COLO668 (cell line): ENCODE measurements at regions not wholly inside any gene's neighbourhood (a gene's known extent, or its start where the extent isn't known, plus 50 kb on each side); places are given as distances from the start of the nearest gene placed in this dataset.
"Not testable (repeated sequence)": the region's sequence is repeated elsewhere in the genome, so short reads cannot be mapped to it uniquely, and the experiment has no call there.

Experiments
- DNase-seq: peaks from one replicate; lab custom pipeline; 2025; ENCODE audit not compliant: unreplicated experiment; lab: John Stamatoyannopoulos, UW

DNA sequence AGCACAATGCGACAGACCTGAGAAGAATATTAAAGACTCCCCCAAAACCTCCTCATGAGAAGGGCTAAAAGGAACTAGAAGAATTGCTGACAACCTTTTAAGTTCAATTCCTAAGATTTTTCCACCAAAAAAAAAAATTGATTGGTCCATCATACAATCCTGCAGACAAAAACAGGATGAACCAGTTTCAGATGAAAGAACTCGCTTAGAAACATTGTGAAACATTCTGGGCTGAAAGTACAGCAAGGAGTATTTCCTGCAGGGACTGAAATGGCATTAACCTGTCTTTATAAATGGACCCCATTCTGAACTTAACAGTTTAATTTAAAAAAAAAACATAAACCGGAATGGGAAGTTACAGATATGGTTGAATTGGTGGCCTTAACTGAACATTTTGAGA lies 96.0 kb upstream of the FAM174B start:
- DNase-seq: no peak

DNA sequence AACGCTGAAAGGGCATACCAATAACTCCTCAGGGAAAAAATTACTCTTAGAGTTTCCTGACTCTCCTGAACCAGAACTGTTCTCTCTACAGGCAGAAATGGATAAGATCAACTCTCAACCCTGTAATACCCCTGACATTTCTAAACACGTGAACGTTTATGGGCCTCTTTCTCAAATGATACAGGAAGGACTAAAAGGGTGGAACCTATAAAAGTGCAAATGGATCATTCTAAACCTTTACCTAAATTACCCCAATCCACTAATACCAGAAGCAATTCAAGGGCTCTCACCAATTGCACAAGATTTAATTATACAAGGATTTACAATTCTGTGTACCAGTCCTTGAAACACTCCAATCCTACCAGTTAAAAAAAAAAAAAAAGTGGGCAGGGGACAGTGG lies 98.0 kb upstream of the FAM174B start:
- no peak for DNase-seq

DNA sequence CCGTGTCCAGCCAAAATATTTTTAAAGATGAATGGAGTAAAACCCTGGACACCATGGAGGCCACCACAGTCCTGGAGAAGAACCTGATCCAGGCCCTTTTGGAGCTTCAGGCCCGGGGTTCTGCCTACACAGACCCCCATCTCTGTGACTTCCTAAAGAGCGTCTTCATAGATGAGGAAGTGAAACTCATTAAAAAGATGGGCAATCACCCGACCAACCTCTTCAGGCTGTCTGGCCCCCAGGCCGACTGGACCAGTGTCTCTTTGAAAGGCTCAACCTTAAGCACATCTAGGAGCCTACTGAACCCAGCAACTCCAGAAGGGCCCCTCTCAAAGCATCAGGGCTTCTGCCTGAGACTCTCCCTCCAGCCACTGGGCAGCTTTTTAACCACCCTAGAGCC lies 107.9 kb upstream of the FAM174B start:
- DNase-seq: no peak

DNA sequence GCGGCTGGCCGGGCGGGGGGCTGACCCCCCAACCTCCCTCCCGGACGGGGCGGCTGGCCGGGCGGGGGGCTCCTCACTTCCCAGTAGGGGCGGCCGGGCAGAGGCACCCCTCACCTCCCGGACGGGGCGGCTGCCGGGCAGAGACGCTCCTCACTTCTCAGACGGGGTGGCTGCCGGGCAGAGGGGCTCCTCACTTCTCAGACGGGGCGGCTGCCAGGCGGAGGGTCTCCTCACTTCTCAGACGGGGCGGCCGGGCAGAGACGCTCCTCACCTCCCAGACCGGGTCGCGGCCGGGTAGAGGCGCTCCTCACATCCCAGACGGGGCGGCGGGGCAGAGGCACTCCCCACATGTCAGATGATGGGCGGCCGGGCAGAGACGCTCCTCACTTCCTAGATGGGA lies 112.6 kb upstream of the FAM174B start:
- DNase-seq: not testable (repeated sequence)

DNA sequence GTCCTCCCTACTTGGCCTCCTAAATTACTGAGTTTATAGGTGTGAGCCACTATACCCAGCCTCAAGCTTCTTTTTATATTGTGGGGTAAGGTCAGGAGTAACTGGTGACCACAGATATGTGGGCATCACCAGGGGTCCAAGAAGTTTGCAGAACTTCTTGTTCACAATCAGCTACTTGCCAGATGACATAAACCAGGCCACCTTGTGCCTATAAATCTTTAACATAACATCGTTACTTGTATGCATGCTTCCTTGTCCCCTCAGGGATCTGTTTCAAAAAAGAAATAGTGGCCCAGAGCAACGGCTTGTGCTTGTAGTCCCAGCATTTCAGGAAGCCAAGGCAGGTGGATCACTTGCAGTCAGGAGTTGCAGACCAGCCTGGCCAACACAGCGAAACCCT lies 115.1 kb upstream of the FAM174B start:
- DNase-seq: no peak

DNA sequence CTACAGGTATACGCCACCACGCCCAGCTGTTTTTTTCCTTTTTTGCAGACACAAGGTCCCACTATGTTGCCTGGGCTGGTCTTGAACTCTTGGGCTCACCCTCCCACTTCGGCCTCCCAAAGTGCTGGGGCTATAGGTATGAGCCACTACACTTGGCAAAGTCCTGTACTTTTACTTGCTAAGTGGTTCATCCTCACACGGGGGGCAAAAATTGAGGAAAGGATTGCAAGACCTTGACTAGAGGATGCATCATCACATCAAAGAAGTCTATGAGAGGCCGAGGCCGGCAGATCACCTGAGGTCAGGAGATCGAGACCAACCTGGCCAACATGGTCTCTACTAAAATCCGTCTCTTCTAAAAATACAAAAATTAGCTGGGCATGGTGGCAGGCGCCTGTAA lies 116.5 kb upstream of the FAM174B start:
- DNase-seq: no peak

DNA sequence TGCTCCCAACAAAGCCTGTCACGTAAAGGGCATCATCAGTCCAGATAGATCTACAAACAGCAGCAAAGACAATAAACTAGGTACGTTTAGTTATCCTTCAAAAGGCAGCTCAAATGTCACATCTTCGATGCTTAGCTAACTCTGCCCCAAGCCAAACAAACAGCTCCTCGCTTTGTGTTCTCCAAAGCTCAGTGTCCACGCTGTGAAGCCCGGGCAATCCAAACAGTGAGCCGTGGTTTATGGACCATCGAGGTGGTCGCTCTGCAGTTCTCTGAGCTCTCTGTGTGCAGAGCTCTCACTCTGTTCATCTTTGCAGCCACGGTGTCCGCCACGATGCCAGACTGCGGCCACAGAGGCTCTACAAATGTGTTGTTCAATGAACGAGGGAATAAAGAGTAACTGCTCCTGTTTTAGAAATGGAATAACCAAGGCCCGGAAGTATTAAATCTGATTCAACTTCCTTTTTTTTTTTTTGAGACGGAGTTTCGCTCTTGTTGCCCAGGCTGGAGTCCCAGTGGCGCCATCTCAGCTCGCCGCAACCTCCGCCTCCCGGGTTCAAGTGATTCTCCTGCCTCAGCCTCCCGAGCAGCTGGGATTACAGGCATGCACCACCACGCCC lies 117.2 kb upstream of the FAM174B start:
- DNase-seq: no peak

DNA sequence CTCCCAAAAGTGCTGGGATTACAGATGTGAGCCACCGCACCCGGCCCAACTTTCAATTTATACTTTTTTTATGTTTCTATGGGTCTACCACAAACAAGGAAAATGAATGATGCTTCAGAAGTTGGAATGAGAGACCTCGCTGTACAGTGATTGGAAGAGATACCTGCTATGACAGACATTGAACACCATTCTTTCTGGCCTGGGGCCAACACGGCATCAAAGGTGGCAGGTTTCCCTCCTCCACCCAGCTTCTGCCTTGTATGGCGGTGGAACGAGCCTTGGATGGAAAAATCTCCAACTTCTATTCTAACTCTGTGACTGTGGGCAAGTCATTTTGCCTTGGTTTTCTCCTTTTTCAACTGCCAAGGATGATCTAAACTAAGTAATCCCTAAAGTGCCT lies 117.8 kb upstream of the FAM174B start:
- no peak for DNase-seq

DNA sequence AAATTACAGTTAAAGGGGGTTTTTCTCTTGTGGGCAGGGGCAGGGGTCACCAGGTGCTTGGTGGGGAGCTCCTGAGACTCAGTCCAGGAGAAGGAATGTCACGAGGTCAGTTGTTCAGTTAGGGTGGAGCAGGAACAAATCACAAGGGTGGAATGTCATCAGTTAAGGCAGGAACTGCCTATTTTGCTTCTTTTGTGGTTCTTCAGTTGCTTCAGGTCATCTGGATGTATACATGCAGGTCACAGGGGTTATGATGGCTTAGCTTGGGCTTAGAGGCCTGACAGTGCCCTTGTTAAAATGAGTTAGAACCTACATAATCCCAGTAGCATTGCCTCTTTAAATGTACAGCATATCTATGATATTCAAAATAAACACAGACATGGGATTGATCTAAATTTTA lies 120.2 kb upstream of the CHD2 start:
- no peak for DNase-seq

DNA sequence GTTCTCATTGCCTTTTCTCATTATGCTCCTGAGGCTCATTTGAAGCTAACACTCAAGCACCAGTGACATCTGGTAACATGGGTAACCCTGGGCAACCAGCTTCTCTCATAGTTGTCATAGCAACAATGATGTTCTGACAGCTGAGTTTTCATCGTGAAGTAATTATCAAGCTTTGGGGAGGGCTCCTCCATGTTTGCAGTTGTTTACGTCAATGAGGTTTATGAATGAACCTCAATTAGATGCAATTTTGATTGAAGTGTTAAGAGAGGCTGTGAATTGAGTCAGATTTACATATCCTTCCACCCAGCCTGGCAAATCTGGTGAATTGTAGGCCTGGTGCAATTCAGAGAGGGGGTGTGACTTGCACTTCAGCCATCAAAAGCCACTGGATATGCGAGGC lies 119.3 kb upstream of the CHD2 start:
- no peak for DNase-seq

DNA sequence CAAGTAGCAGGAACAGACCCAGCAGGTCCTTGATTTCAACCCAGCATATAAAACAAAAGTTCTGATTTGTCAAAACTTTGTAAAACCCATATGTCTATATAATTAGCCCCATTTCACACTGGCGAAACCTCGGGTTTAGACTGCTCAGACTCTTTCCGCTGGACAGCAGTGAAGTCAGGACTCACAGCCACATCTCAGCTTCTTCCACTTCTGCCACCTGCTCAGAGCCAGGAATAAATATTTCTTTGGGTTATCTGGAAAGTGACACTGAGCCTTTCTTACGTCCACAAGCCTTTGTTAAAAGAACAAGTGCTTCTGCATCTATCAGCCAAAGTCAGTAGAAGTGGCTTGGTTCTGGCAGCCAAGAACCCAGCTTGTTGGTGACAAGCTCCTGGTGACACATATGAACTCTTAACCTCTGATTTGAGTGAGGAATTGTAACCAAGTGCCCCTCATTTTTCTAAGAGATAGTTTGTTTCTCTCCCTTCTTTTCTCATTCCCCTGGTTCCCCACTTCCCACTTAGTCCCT lies 118.1 kb upstream of the CHD2 start:
- DNase-seq: no peak

DNA sequence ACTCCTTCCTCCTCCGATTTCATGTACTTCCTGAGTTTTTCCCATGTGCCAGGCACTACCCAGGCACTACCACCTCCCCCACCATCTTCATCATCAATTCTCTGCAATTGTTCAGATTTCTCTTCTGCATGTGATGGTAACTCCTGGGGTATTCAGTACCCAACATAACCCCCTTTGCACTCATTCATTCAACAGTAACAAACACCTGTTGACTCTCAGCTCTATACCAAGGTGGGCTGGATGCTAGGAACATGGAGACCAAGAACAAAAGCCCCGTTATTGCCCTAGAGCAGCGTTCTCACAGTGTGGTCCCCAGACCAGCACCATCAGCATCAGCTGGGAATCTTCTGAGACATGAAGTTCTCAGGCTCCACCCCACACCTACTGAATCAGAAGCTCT lies 113.0 kb upstream of the CHD2 start:
- no peak for DNase-seq

DNA sequence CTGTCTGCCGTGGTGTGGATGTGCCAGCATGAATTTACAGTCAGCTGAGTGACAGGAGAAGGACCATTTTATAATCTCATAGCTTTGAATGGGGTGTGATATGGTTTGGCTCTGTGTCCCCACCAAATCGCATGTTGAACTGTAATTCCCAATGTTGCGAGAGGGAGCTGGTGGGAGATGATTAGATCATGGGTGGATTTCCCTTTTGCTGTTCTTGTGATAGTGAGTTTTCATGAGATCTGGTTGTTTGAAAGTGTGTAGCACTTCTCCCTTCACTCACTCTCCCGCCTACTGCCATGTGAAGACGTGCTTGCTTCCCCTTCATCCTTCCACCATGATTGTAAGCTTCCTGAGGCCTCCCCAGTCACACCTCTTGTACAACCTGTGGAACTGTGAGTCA lies 111.9 kb upstream of the CHD2 start:
- no peak for DNase-seq

DNA sequence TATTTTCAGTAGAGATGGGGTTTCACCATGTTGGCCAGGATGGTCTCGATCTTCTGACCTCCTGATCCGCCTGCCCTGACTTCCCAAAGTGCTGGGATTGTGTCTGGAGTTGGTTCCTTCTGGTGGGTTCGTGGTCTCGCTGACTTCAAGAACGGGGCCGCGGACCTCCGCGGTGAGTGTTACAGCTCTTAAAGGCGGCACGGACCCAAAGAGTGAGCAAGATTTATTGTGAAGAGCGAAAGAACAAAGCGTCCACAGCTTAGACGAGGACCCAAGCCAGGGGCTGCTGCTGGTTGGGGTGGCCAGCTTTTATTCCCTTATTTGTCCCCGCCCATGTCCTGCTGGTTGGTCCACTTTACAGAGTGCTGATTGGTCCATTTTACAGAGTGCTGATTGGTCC lies 111.3 kb upstream of the CHD2 start:
- DNase-seq: not testable (repeated sequence)

DNA sequence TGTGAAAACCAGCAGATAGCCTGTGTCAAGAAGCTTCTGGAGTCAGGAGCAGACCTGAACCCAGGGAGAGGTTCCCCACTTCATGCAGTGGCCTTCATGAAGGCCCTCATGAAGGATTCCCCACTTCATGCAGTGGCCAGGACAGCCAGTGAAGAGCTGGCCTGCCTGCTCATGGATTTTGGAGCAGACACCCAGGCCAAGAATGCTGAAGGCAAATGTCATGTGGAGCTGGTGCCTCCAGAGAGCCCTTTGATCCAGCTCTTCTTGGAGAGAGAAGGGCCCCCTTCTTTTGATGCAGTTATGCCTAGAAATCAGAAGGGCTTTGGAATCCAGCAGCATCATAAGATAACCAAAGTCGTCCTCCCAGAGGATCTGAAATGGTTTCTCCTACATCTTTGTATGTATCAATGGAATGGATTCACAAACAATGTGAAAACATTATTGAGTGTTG lies 103.9 kb upstream of the CHD2 start:
- DNase-seq: no peak

DNA sequence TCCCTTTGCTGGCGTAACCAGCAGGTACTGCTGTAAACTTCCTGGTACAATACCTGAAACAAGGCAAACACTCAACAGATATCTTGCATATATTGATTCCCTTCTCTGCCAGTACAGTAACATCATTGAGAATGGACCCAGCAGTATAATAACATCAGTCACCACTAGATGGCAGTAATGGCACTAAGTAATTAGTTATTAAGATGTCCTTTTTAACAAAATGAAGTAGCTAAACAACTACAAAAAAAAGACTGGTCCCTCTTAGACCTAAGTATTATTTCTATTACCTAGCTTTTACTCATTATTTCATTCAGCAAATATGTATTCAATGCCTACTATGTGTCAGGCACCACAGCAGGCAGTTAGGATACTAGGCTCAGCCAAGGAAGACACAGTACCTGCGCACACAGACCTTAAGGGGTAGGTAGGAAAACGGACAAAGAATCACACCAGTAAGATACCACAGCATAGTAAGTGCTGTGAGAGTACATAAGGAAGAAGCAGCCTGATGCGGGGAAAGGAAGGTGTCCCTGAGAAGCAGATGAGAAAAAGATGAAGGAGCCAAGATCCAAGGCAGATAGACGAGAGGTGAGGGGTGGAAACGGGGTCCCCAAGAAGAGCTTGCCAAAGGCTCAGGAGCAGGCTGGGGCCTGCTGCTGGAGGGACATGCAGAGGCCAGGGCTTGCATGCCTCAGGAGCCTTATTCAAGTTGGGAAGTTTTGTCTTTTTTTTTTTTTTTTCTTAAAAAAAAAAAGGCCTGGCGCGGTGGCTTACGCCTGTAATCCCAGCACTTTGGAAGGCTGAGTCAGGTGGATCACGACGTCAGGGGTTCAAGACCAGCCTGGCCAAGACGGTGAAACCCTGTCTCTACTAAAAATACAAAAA lies 102.7 kb upstream of the CHD2 start:
- peak; percentile 60 for DNase-seq

DNA sequence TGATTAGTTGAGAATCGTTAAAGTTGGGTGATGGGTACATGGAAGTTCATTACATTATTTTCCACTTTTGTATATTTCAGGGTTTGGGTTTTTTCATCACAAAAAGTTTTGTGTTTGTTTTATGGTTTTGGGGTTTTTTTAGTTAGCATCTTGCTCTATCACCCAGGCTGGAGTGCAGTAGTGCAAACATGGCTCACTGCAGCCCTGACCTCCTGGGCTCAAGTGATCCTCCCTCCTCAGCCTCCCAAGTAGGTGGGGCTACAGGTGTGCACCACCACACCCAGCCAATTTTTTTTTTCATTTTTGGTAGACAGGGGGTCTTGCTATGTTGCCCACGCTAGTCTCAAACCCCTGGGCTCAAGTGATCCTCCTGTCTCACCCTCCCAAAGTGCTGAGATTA lies 100.1 kb upstream of the CHD2 start:
- DNase-seq: no peak

DNA sequence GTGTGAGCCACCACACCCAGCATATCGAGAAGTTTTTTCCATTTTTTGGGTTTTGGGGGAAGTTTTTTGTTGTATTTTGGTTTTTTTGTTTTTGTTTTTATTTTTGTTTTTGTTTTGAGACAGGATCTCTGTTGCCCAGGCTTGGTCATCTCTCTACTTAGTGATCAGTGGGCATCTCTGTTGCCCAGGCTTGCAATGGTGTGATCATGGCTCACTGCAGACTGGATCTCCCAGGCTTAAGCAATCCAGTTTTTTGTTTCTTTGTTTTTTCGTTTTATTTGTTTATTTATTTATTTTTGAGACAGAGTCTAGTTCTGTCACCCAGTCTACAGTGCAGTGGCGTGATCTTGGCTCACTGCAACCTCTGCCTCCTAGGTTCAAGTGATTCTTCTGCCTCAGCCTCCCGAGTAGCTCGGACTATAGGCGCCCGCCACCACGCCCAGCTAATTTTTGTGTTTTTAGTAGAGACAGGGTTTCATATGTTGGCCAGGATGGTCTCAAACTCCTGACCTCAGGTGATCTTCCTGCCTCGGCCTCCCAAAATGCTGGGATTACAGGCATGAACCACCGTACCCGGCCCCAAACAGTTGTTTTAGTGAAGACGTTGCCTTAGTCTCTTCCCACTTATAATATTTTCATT lies 99.6 kb upstream of the CHD2 start:
- DNase-seq: not testable (repeated sequence)

DNA sequence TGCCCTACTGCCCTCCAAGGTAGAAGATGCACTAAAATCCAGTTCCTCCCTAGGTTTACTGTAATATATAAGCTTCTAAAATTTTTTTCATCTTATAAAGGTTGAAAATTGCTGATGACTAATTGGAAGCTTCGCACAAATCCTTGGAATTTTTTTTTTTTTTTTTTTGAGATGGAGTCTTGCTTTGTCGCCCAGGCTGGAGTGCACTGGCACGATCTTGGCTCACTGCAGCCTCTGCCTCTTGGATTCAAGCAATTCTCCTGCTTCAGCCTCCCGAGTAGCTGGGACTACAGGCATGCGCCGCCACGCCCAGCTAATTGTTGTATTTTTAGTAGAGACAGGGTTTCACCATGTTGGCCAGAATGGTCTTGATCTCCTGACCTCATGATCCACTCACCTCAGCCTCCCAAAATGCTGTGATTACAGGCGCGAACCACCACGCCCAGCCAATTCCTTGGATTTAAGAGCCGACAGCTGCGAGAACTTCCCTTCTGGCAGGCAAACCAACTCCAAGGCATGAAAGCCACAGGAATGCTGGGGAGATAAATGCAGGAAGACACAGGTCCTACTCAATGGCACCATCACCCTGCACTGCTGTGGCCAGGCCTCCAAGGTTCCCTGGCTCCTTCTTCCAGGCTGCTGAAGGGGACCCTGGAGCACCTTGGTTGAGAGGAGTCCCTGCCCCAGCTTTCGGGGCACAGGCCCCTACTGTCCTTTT lies 98.9 kb upstream of the CHD2 start:
- not testable (repeated sequence) for DNase-seq

DNA sequence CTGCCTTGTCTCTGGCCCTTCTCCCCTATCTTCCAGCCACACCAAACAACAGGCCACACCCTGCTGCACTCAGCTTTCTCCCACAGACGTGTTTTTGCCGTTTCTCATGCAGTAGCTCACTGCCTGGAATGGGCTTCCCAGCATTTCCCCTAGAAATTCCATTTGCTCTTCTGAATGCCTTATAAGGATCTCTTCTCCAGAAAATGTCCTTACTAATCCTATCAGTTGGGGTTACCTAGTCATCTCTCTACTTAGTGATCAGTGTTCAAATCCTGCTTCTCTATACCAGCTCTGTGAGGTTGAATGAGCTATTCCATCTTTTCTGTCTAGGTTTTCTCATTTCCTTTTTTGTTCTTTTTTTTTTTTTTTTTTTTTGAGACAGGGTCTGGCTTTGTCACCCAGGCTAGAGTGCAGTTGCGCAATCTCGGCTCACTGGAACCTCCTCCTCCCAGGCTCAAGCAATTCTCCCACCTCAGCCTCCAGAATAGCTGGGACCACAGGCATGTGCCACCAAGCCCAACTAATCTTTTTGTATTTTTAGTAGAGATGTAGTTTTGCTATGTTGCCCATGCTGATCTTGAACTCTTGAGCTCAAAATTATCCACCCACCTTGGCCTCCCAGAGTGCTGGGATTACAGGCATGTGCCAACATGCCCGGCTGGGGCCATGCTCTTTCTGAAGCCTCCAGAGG lies 98.2 kb upstream of the CHD2 start:
- DNase-seq: no peak

DNA sequence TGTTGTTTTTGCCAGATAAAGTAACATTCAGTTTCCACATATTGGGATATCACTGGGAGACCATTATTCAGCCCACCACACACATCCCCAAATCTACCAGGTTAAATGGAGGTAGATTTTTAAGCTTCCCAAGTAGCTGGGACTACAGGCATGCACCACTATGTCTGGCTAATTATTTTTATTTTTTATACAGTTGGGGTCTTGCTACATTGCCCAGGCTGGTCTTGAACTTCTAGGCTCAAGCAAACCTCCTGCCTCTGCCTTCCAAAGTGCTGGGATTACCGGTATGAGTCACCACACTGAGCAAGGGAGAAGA lies 96.6 kb upstream of the CHD2 start:
- no peak for DNase-seq
